ENCODE measurements at regions not wholly inside any gene's neighbourhood (a gene's known extent, or its start where the extent isn't known, plus 50 kb on each side); places are given as distances from the start of the nearest gene placed in this dataset.

DNA sequence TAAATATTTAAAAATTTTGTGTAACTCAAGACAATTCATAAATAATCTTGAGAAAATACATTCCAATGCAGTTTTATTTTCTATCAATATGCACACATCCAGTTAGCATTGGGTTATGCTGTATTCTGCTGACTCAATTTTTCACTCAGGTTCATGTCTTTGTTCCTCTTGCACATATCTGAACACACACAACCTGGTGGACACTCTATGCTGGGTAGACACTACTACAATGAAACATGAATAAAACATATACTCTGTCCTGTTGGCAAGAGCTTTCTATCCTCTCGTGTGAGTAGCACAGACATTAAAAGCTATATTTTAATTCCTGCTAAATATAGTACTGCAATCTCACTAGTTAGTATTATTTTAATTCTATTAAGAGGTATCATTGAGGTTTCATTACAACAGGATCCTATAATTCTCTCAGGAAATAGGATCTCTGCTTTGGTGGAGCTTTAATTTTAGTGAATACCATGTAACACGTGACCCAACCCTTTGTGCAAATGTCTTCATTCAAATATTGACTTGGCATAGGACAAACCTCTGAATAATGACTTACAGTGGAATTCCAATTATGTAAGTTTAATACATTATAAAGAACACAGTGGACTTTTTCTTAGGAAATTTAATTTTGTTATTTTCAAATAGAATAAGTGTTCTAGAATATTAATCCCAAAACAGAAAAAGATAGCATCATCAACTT, 342.3 kb upstream of the TMEFF2 start (continued):
- TF ChIP-seq, protein P1, sequence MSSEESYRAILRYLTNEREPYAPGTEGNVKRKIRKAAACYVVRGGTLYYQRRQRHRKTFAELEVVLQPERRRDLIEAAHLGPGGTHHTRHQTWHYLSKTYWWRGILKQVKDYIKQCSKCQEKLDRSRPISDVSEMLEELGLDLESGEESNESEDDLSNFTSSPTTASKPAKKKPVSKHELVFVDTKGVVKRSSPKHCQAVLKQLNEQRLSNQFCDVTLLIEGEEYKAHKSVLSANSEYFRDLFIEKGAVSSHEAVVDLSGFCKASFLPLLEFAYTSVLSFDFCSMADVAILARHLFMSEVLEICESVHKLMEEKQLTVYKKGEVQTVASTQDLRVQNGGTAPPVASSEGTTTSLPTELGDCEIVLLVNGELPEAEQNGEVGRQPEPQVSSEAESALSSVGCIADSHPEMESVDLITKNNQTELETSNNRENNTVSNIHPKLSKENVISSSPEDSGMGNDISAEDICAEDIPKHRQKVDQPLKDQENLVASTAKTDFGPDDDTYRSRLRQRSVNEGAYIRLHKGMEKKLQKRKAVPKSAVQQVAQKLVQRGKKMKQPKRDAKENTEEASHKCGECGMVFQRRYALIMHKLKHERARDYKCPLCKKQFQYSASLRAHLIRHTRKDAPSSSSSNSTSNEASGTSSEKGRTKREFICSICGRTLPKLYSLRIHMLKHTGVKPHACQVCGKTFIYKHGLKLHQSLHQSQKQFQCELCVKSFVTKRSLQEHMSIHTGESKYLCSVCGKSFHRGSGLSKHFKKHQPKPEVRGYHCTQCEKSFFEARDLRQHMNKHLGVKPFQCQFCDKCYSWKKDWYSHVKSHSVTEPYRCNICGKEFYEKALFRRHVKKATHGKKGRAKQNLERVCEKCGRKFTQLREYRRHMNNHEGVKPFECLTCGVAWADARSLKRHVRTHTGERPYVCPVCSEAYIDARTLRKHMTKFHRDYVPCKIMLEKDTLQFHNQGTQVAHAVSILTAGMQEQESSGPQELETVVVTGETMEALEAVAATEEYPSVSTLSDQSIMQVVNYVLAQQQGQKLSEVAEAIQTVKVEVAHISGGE (CRISPR knock-in tag; IDR thresholded peaks at IDR 0.05), result no peak
- TF ChIP-seq PAX5 (IDR thresholded peaks at IDR 0.05; ENCODE audit: borderline replicate concordance, low read depth, low read length) (no peak), FOS (IDR thresholded peaks at IDR 0.05; ENCODE audit: borderline replicate concordance, extremely low read depth, insufficient read length) (no peak), RAD21 (IDR thresholded peaks at IDR 0.05; ENCODE audit: insufficient read depth, low read depth, low read length) (no peak), YY1 (IDR thresholded peaks at IDR 0.05; ENCODE audit: low read depth, low read length) (no peak), BRCA1 (IDR thresholded peaks at IDR 0.05; ENCODE audit: low read depth, low read length) (no peak), RB1 (IDR thresholded peaks at IDR 0.05; ENCODE audit: borderline replicate concordance) (no peak), SUPT20H (IDR thresholded peaks at IDR 0.05; ENCODE audit: borderline replicate concordance, control insufficient read depth, low read depth, low read length) (no peak), NFIC (IDR thresholded peaks at IDR 0.05; ENCODE audit: low read depth, low read length) (no peak)
- TF ChIP-seq, protein P2, sequence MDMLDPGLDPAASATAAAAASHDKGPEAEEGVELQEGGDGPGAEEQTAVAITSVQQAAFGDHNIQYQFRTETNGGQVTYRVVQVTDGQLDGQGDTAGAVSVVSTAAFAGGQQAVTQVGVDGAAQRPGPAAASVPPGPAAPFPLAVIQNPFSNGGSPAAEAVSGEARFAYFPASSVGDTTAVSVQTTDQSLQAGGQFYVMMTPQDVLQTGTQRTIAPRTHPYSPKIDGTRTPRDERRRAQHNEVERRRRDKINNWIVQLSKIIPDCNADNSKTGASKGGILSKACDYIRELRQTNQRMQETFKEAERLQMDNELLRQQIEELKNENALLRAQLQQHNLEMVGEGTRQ (IDR thresholded peaks at IDR 0.05; ENCODE audit: borderline replicate concordance, low read depth, low read length), result no peak
- TF ChIP-seq, protein P3, sequence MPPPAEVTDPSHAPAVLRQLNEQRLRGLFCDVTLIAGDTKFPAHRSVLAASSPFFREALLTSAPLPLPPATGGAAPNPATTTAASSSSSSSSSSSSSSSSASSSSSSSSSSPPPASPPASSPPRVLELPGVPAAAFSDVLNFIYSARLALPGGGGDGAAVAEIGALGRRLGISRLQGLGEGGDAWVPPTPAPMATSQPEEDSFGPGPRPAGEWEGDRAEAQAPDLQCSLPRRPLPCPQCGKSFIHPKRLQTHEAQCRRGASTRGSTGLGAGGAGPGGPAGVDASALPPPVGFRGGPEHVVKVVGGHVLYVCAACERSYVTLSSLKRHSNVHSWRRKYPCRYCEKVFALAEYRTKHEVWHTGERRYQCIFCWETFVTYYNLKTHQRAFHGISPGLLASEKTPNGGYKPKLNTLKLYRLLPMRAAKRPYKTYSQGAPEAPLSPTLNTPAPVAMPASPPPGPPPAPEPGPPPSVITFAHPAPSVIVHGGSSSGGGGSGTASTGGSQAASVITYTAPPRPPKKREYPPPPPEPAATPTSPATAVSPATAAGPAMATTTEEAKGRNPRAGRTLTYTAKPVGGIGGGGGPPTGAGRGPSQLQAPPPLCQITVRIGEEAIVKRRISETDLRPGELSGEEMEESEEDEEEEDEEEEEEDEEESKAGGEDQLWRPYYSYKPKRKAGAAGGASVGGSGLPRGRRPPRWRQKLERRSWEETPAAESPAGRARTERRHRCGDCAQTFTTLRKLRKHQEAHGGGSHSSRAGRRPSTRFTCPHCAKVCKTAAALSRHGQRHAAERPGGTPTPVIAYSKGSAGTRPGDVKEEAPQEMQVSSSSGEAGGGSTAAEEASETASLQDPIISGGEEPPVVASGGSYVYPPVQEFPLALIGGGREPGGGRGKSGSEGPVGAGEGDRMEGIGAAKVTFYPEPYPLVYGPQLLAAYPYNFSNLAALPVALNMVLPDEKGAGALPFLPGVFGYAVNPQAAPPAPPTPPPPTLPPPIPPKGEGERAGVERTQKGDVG (CRISPR knock-in tag; IDR thresholded peaks at IDR 0.05), result no peak
- TF ChIP-seq, protein P4, sequence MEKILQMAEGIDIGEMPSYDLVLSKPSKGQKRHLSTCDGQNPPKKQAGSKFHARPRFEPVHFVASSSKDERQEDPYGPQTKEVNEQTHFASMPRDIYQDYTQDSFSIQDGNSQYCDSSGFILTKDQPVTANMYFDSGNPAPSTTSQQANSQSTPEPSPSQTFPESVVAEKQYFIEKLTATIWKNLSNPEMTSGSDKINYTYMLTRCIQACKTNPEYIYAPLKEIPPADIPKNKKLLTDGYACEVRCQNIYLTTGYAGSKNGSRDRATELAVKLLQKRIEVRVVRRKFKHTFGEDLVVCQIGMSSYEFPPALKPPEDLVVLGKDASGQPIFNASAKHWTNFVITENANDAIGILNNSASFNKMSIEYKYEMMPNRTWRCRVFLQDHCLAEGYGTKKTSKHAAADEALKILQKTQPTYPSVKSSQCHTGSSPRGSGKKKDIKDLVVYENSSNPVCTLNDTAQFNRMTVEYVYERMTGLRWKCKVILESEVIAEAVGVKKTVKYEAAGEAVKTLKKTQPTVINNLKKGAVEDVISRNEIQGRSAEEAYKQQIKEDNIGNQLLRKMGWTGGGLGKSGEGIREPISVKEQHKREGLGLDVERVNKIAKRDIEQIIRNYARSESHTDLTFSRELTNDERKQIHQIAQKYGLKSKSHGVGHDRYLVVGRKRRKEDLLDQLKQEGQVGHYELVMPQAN (conservative IDR thresholded peaks at IDR 0.05), result no peak

All from GM12878 (cell line).